GM13976 (cell line): ENCODE measurements at regions not wholly inside any gene's neighbourhood (a gene's known extent, or its start where the extent isn't known, plus 50 kb on each side); places are given as distances from the start of the nearest gene placed in this dataset.

Source experiments
- DNase-seq: peaks from one replicate; pipeline ENCODE4 v3.0.0; 2012; ENCODE audit warnings: low spot score
- in situ Hi-C: fragments of 300-500 bp; cut with MboI; formaldehyde crosslinking; loops from one replicate; pipeline ENCODE4 v1.12.0; 2022; ENCODE audit warnings: low sequenced_read_pairs, mixed read lengths, inconsistent platforms; ENCODE audit not compliant: unreplicated experiment
- TF ChIP-seq, protein P1 (sequence below): IDR thresholded peaks from 2 replicates; pipeline ENCODE4 v1.5.1; 2012; ENCODE audit warnings: borderline replicate concordance, mild to moderate bottlenecking; ENCODE audit not compliant: insufficient read depth; ENCODE audit errors: extremely low read depth, missing control alignments, control extremely low read depth

- no peak for DNase-seq
- in situ Hi-C loops: no loop called here
- TF ChIP-seq, protein P1, sequence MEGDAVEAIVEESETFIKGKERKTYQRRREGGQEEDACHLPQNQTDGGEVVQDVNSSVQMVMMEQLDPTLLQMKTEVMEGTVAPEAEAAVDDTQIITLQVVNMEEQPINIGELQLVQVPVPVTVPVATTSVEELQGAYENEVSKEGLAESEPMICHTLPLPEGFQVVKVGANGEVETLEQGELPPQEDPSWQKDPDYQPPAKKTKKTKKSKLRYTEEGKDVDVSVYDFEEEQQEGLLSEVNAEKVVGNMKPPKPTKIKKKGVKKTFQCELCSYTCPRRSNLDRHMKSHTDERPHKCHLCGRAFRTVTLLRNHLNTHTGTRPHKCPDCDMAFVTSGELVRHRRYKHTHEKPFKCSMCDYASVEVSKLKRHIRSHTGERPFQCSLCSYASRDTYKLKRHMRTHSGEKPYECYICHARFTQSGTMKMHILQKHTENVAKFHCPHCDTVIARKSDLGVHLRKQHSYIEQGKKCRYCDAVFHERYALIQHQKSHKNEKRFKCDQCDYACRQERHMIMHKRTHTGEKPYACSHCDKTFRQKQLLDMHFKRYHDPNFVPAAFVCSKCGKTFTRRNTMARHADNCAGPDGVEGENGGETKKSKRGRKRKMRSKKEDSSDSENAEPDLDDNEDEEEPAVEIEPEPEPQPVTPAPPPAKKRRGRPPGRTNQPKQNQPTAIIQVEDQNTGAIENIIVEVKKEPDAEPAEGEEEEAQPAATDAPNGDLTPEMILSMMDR: no peak
Measured at GRCh38 chr18:8458546-8459215, 150.6 kb upstream of the RAB12 start.

DNA sequence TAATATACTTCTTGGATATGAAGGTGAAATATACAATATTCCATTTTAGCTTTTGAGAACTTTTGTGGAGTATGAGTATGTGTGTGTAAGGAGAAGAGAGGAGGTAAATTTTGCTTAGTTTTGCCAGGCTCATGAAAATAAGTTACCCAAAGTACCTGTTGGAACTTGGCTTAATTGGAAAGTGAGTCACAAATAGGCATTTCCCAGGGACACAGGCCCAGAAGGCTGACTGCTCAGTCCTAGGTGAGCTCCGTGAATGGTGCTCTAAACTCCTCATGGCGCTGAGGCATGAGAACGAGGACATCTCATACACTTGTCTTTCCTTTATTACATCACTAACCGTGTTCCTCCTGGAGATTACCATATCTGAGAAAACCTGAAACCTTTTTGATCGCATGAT, 148.5 kb upstream of the RAB12 start:
- TF ChIP-seq, protein P1: no peak
- in situ Hi-C loops: no loop called here

GRCh38 chr18:8461544-8461943, 147.7 kb upstream of the RAB12 start:
- TF ChIP-seq, protein P1: no peak
- in situ Hi-C loops: no loop called here
- no peak for DNase-seq

More for the DNA sequence above, 148.5 kb upstream of the RAB12 start:
- DNase-seq: no peak

- TF ChIP-seq, protein P1: no peak
- in situ Hi-C loops: no loop called here
Measured at GRCh38 chr18:8462651-8463185, 146.5 kb upstream of the RAB12 start.

GRCh38 chr18:8463791-8464190, 145.4 kb upstream of the RAB12 start:
- in situ Hi-C loops: no loop called here
- DNase-seq: no peak
- TF ChIP-seq, protein P1: no peak

More at GRCh38 chr18:8462651-8463185, 146.5 kb upstream of the RAB12 start:
- DNase-seq: no peak

GRCh38 chr18:8468191-8468590, 141.0 kb upstream of the RAB12 start:
- in situ Hi-C loops: no loop called here
- TF ChIP-seq, protein P1: no peak
- no peak for DNase-seq

DNA sequence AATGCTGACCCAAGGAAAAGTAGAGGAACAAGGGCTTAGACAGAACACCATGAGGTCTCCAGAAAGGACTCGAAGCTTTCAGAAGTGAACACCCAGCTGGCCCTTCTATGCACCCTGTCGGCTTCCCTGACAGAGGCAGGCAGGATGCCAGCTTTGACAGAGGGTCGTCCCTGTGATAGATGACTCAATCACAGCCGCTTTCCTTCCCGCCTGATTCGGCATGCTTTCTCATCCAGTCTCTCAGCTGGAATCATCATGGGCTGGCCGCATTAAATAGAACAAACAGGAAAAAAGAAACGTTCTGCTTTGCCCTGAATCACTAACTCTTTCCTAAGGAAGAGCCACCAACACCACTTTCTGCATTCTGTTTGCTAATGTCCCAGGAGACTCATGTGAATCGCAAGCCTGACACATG, 140.3 kb upstream of the RAB12 start:
- DNase-seq: no peak
- in situ Hi-C loops: no loop called here
- TF ChIP-seq, protein P1: no peak
